GM12801 (cell line): ENCODE measurements at regions not wholly inside any gene's neighbourhood (a gene's known extent, or its start where the extent isn't known, plus 50 kb on each side); places are given as distances from the start of the nearest gene placed in this dataset.

Experiments
- TF ChIP-seq, protein P1 (sequence below): IDR thresholded peaks from one replicate; pipeline ENCODE4 v1.5.1; 2011; ENCODE audit warnings: control low read depth; ENCODE audit not compliant: insufficient read length; ENCODE audit errors: extremely low read depth

DNA sequence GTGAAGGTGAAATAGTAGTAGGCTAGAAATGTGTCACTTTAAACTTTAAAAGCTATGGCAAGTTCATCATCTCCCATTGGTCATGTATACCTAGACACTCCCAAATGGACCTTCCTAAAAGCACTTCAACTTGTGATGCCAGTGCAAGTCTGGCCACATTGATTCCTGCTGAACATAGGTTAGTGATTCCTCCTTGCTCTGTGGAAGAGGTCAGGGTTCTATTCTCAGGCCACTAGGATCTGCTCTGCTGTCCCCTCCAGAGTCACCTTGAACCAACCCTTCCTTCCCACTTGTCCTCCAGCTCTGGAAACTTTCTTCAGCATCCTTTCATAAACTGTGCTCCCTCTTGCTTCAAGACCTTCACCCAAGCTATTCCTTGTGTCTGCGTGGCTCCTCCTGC lies 301.7 kb downstream of the RPLP1 start:
- TF ChIP-seq, protein P1, sequence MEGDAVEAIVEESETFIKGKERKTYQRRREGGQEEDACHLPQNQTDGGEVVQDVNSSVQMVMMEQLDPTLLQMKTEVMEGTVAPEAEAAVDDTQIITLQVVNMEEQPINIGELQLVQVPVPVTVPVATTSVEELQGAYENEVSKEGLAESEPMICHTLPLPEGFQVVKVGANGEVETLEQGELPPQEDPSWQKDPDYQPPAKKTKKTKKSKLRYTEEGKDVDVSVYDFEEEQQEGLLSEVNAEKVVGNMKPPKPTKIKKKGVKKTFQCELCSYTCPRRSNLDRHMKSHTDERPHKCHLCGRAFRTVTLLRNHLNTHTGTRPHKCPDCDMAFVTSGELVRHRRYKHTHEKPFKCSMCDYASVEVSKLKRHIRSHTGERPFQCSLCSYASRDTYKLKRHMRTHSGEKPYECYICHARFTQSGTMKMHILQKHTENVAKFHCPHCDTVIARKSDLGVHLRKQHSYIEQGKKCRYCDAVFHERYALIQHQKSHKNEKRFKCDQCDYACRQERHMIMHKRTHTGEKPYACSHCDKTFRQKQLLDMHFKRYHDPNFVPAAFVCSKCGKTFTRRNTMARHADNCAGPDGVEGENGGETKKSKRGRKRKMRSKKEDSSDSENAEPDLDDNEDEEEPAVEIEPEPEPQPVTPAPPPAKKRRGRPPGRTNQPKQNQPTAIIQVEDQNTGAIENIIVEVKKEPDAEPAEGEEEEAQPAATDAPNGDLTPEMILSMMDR: no peak

DNA sequence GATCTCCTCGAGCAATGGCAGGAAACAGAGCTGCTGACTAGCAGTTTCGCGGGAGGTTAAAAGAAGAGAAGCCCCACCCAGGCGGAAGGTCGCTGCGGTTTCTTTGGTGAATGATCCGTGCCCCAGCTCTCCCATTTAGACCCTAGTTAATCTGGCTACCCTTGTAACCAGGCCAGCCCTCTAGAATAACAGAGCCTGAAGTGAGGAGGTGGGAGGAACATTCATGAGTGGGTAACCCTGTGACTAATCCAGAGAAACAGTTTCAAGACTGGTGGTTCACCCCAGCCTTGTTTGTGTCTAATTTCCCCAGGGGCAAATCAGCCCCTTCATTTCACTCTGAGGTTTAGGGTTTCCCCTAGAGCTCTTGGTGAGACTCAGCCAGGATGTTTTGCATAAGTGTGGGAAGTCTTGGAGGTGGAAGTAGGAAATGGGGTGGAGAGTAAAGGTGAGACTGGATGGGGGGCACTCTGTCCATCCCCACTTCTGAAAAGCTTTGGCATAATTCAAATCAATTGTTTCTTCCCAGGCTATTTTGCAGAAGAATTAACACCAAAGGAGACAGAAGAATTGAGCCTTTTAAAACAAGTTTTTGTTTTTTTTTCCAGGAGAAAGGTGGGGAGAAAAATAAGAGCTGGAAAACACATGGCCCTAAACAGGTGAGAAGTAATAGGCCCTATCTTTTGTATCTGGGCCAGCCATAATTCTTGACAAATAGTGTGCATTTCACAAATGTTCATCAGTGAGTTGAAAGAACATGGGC lies 303.1 kb downstream of the RPLP1 start:
- TF ChIP-seq, protein P1: no peak

DNA sequence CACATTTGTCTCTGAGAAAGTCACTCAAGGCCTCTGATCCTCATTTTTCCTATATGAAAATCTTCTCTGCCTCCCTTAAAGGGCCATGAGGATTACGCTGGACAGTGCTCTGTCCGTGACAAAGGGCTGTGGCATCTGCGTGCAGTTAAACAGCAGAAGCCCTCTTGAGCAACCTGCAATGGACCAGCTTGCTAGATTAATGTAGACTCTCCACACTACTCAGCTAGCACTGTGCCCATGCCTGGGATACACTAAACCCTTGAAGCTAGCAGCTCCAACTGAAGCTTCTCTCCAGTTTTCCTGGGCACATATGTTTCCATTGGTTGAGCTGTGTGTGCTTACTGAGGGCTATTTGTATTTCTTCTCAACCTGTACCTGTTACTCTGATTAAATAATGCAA lies 303.8 kb downstream of the RPLP1 start:
- TF ChIP-seq, protein P1: no peak

DNA sequence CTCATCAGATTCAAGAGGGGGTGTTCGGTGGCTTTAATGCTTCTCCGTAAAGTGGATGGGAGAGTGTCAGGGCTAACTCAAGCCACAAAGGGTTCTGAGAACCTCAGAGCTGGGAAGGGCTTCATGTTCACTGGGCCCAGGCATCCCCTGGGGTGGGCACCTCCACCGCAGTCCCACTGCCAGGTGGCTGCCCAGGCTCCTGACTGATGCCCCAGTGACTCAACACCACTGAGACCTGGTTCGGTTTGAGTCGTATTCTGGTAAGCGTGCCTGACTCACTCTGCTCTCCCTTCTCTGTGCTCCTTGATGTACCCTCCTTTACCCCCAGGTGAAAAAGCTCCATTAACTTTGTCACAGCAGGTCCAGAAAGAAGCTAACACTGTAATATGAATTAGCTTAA lies 304.6 kb downstream of the RPLP1 start:
- TF ChIP-seq, protein P1: no peak

DNA sequence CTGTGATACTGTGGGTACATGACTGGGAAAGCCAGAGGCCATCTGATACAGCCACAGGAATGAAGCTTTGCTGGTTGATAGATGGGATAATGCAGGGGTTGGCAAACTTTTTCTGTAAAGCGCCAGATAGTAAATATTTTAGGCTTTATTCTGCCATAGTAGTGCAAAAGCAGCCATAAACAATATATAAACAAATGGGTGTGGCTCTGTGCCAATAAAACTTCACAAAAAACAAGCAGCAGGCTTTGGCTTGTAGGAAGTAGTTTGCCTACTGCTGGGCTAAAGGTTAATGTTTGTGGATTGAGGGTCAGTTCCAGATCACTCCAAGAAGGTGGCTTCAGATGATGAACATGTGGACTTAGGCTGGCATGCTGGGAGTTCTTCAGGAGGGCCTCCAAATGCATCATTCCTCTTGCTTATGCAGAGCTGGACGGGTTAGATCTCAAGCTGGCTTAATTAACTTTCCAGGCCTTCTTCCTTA lies 305.7 kb downstream of the RPLP1 start:
- TF ChIP-seq, protein P1: no peak

DNA sequence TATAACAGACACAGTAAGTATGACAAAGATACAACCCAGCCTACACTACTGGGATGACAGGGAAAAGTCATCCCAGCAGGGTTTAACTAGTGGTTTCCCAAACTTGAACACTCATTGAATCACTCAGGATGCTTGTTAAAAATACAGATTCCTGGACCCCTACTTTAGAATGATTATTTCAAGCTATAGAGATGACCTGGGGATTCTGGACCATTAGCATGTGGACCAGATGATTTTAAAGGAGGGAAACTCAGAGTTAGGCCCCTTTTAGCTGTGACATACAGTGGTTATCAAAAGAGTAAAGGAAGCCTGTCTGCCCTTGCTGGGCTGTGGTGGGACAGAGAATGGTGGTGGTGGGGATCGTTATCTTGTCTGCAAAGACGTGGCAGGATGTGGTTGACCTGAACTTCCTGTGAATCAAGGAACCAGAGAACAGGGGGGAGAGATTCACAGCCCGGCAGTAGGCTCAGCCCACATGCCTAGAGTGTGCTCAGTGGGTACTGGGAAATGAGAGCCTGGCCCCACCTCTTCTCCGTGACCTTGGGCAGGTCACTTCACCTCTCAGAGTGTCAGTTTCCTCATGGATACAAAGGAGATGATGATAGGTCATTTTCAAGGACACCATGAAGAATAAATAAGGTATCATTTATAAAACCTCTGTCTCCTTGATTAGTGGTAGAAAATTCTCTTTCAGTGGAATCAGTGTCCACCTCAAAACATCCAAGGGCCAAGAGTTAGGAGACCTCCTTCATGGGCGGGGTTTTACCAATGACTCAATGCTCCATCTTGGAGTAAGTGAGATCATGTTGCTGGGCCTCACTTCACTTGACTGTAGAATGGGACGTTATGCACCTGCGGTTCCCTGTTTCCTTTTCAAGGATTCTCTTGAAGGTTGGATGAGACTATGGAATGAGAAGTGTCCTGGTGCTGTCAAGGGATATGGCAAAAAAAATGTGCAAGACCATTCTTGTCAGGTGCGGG lies 306.5 kb downstream of the RPLP1 start:
- TF ChIP-seq, protein P1: no peak

DNA sequence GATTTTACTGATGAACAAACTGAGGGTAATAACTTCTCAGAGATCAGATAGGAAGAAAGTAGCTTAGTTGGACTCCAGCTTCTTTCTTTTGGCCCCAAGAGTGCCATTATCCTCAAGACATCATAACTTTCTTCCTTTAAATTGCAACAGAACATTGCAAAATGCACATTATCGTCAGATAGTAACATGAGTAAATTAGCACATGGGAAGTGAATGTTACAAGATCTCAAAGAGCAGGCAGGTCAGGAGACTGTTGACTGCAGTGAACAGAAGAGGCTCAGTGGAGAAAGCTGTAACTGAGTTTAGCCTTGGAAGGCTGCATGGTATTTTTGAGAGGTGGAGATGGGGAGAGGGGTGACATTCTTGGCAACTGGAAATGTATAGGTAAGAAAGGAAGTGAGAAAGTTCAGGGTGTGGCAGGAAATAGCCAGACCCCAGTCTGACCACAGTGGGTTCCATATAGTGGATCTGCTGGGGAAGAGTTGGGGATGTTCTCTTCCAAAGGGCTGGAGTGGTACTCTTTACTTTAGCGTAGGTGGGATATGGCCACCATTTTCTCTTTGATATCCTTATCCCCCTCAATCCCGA lies 307.7 kb downstream of the RPLP1 start:
- TF ChIP-seq, protein P1: no peak
